22Rv1 (cell line): ENCODE measurements at regions not wholly inside any gene's neighbourhood (a gene's known extent, or its start where the extent isn't known, plus 50 kb on each side); places are given as distances from the start of the nearest gene placed in this dataset.

Experiments
- ZFX ChIP-seq: fragments of 450-650 bp; IDR thresholded peaks from 2 replicates; pipeline ENCODE4 v1.6.1; 2017; ENCODE audit warnings: antibody characterized with exemption, borderline replicate concordance
- TF ChIP-seq, protein P1 (sequence below): fragments of 450-650 bp; IDR thresholded peaks from 2 replicates; pipeline ENCODE4 v1.5.1; 2017; ENCODE audit warnings: mild to moderate bottlenecking

GRCh38 chr12:89261982-89262381, 90.3 kb downstream of the DUSP6 start:
- TF ChIP-seq, protein P1, sequence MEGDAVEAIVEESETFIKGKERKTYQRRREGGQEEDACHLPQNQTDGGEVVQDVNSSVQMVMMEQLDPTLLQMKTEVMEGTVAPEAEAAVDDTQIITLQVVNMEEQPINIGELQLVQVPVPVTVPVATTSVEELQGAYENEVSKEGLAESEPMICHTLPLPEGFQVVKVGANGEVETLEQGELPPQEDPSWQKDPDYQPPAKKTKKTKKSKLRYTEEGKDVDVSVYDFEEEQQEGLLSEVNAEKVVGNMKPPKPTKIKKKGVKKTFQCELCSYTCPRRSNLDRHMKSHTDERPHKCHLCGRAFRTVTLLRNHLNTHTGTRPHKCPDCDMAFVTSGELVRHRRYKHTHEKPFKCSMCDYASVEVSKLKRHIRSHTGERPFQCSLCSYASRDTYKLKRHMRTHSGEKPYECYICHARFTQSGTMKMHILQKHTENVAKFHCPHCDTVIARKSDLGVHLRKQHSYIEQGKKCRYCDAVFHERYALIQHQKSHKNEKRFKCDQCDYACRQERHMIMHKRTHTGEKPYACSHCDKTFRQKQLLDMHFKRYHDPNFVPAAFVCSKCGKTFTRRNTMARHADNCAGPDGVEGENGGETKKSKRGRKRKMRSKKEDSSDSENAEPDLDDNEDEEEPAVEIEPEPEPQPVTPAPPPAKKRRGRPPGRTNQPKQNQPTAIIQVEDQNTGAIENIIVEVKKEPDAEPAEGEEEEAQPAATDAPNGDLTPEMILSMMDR = no peak
- TF ChIP-seq ZFX = no peak
